Subcutaneous abdominal adipose tissue (tissue), 5 donors: ENCODE measurements at regions not wholly inside any gene's neighbourhood (a gene's known extent, or its start where the extent isn't known, plus 50 kb on each side); places are given as distances from the start of the nearest gene placed in this dataset.

ENCODE experiments used
- H3K27ac ChIP-seq: one replicate; pipeline ENCODE4 v1.7.0; 2013; ENCODE audit warnings: low read depth, mild to moderate bottlenecking, inconsistent platforms, low read length, moderate library complexity
- H3K27me3 ChIP-seq, 5 donors: one replicate each; pipeline ENCODE4 v1.7.0; 2013; ENCODE audit warnings: low read length in 5 of 5, inconsistent platforms in 1 of 5; ENCODE audit not compliant: control insufficient read depth in 5 of 5, insufficient read depth in 4 of 5
- H3K36me3 ChIP-seq, 5 donors: one replicate each; pipeline ENCODE4 v1.7.0; 2013; ENCODE audit warnings: low read length in 5 of 5; ENCODE audit not compliant: control insufficient read depth in 5 of 5, insufficient read depth in 5 of 5
- H3K4me1 ChIP-seq, 5 donors: one replicate each; pipeline ENCODE4 v1.7.0; 2013; ENCODE audit warnings: low read length in 5 of 5, mild to moderate bottlenecking in 3 of 5, moderate library complexity in 1 of 5; ENCODE audit not compliant: control insufficient read depth in 5 of 5, insufficient read depth in 5 of 5
- H3K4me3 ChIP-seq, 5 donors: one replicate each; pipeline ENCODE4 v1.7.0; 2013; ENCODE audit warnings: low read length in 5 of 5, low read depth in 1 of 5
- H3K9ac ChIP-seq, 5 donors: one replicate each; pipeline ENCODE4 v1.7.0; 2013; ENCODE audit warnings: low read length in 5 of 5, mild to moderate bottlenecking in 4 of 5, moderate library complexity in 3 of 5
- H3K9me3 ChIP-seq, 5 donors: one replicate each; pipeline ENCODE4 v1.7.0; 2013; ENCODE audit warnings: low read length in 5 of 5; ENCODE audit not compliant: control insufficient read depth in 5 of 5
- donor health status: healthy.
- donor health status: healthy.
- donor health status: healthy.
- donor health status: healthy.
- donor health status: healthy.

- Histone ChIP-seq H3K36me3 (no peaks in the 10 kb centered on the region), H3K27ac (no peak overlapping the region), H3K27me3 (peaks cover 0 to 4% (median 0%) of the 10 kb centered on the region in 5 donors), H3K9ac (no peak overlapping the region), H3K9me3 (no peaks in the 10 kb centered on the region), H3K4me1 (peaks cover 5 to 32% (median 27%) of the 10 kb centered on the region in 5 donors), H3K4me3 (no peak overlapping the region)
Measured at GRCh38 chr15:70471517-70471916, 291.8 kb downstream of the UACA start.

DNA sequence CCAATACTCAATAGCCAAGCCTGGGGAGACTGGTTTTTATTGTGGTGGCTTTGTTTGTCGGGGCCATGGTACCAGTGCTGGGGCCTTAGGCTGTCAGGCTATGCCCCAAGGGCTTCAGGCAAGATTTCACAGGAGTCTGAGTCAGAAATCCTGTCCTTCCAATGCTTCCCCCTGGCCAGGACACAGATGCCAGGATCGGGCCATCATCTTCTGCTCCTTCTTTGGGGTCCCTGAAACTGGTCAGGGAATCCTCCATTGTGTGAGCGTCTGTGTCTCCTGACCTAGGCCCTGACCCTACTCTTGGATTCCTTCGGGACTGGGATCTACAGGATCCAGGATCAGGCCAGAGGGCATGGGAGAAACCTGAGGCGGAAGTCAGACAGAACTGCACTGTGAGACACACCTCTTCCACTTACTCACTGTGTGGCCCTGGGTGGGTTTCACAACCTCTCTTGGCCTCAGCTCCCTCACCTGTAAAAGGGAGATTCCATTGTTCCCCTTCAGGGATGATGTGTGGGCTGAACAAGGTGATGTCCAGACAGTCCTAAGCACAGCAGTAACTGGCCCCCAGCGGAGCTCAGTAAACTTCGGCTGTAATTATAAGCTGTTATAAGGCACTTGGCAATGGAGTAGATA, 292.7 kb downstream of the UACA start:
- Histone ChIP-seq H3K9ac (no peak overlapping the region), H3K4me1 (peaks cover 5 to 25% (median 24%) of the 10 kb centered on the region in 5 donors), H3K36me3 (no peaks in the 10 kb centered on the region), H3K27me3 (peaks cover 0 to 4% (median 0%) of the 10 kb centered on the region in 5 donors), H3K4me3 (no peak overlapping the region), H3K9me3 (no peaks in the 10 kb centered on the region), H3K27ac (no peak overlapping the region)

- no peaks in the 10 kb centered on the region for H3K9me3 ChIP-seq
Measured at GRCh38 chr15:70469651-70470555, 293.5 kb downstream of the UACA start.

GRCh38 chr15:70469182-70469581, 294.2 kb downstream of the UACA start:
- H3K4me1 ChIP-seq: peaks cover under 1 to 10% (median 10%) of the 10 kb centered on the region in 5 donors
- no peak overlapping the region for H3K9ac ChIP-seq
- peaks cover 0 to 4% (median 0%) of the 10 kb centered on the region in 5 donors for H3K27me3 ChIP-seq
- no peaks in the 10 kb centered on the region for H3K36me3 ChIP-seq
- H3K27ac ChIP-seq: no peak overlapping the region
- no peak overlapping the region for H3K4me3 ChIP-seq
- no peaks in the 10 kb centered on the region for H3K9me3 ChIP-seq

More at GRCh38 chr15:70469651-70470555, 293.5 kb downstream of the UACA start:
- Histone ChIP-seq H3K4me1 (peaks cover 4 to 18% (median 17%) of the 10 kb centered on the region in 5 donors), H3K36me3 (no peaks in the 10 kb centered on the region), H3K27ac (no peak overlapping the region), H3K27me3 (peaks cover 0 to 4% (median 0%) of the 10 kb centered on the region in 5 donors), H3K4me3 (no peak overlapping the region), H3K9ac (no peak overlapping the region)

GRCh38 chr15:70466895-70467529, 296.3 kb downstream of the UACA start:
- H3K4me1 ChIP-seq: peaks cover 0 to 16% (median 9%) of the 10 kb centered on the region in 5 donors

DNA sequence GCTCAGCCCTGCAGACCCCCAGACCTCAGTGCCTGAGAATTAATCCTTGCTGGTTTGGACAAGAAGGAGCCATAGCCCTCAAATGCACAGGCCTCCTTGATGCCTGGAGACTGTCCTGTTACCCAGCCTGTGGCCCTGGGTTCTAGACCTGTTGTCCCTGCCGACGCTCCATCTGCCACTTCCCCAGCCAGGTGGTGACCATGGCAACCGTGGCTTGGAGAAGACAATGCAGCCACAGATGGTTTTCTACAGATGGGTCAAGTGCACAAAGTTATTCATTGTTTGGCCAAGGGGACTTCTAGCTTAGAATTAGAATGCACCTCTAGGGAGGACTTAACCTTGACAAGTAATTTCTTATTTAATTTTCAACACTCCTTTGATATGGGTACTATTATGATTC, 297.1 kb downstream of the UACA start:
- no peak overlapping the region for H3K27ac ChIP-seq
- peaks cover 0 to 4% (median 0%) of the 10 kb centered on the region in 5 donors for H3K27me3 ChIP-seq
- H3K9ac ChIP-seq: no peak overlapping the region
- peaks cover 0 to 17% (median 9%) of the 10 kb centered on the region in 5 donors for H3K4me1 ChIP-seq
- no peaks in the 10 kb centered on the region for H3K9me3 ChIP-seq
- no peak overlapping the region for H3K4me3 ChIP-seq
- H3K36me3 ChIP-seq: no peaks in the 10 kb centered on the region

More at GRCh38 chr15:70466895-70467529, 296.3 kb downstream of the UACA start:
- Histone ChIP-seq H3K27ac (no peak overlapping the region), H3K9me3 (no peaks in the 10 kb centered on the region), H3K36me3 (no peaks in the 10 kb centered on the region), H3K9ac (no peak overlapping the region), H3K27me3 (peaks cover 0 to 4% (median 0%) of the 10 kb centered on the region in 5 donors), H3K4me3 (no peak overlapping the region)

GRCh38 chr15:70465812-70466211, 297.5 kb downstream of the UACA start:
- Histone ChIP-seq H3K27me3 (peaks cover 0 to 4% (median 0%) of the 10 kb centered on the region in 5 donors), H3K9me3 (no peaks in the 10 kb centered on the region), H3K27ac (no peak overlapping the region), H3K4me3 (no peak overlapping the region), H3K9ac (no peak overlapping the region), H3K4me1 (peaks cover 0 to 17% (median 9%) of the 10 kb centered on the region in 5 donors), H3K36me3 (no peaks in the 10 kb centered on the region)

DNA sequence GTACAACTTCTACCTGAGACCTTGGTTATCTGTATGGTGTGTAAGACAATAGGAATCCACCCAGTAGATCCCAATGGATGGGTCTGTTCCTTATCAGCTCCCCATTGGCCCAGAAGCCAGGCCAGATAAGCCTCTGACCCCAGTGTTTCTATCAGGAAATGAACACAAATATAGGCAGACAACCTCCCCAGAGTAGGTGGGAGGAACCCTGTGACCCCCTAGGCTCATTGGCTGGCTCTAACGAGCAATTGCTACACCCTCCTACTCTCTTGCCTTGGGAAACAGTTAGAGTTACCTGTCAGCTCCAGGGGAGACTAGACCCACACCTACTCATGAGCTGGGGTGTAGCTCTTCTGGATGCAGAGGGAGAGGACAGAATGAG, 299.9 kb downstream of the UACA start:
- Histone ChIP-seq H3K9me3 (no peaks in the 10 kb centered on the region), H3K36me3 (no peaks in the 10 kb centered on the region), H3K4me3 (no peak overlapping the region), H3K4me1 (peaks cover 4 to 31% (median 19%) of the 10 kb centered on the region in 5 donors), H3K9ac (no peak overlapping the region), H3K27me3 (no peaks in the 10 kb centered on the region), H3K27ac (no peak overlapping the region)

DNA sequence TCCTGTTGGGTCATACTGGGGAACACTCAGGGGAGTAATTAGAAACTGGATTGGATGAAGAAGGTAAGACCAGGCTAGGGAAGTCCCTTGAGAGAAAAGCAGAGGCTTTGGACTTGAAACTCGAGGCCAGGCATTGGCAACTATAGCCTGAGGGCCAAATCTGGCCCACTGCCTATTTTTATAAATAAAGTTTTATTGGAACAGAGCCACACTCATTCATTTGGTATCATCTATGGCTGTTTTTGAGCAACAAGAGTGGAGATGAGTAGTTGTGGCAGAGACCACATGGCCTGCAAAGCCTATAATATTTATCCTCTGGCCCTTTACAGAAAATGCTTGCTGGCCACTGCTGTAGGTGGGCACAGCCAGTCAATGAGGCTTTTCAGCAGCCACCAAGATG, 301.4 kb downstream of the UACA start:
- H3K4me1 ChIP-seq: peaks cover 4 to 31% (median 19%) of the 10 kb centered on the region in 5 donors
- H3K4me3 ChIP-seq: no peak overlapping the region
- no peaks in the 10 kb centered on the region for H3K9me3 ChIP-seq
- H3K9ac ChIP-seq: no peak overlapping the region
- no peak overlapping the region for H3K27ac ChIP-seq
- H3K36me3 ChIP-seq: no peaks in the 10 kb centered on the region
- H3K27me3 ChIP-seq: no peaks in the 10 kb centered on the region
